Activated CD4-positive, alpha-beta T cell treated with anti-CD3 and anti-CD28 coated beads, Interleukin-2, amount 10 ng/mL, durations not matched to agents 7 days and 5 days (primary cell): ENCODE measurements at regions not wholly inside any gene's neighbourhood (a gene's known extent, or its start where the extent isn't known, plus 50 kb on each side); places are given as distances from the start of the nearest gene placed in this dataset.

Experiments
- CTCF ChIA-PET: fragments of 350-600 bp; sonication (Branson Sonifier 250); formaldehyde crosslinking; loops from one replicate; lab custom pipeline; 2021; ENCODE audit warnings: antibody characterized with exemption; lab: Charles Lee
- POLR2A ChIA-PET: fragments of 350-600 bp; sonication (Branson Sonifier 250); formaldehyde crosslinking; loops from one replicate; lab custom pipeline; 2021; ENCODE audit warnings: antibody characterized with exemption; lab: Charles Lee
- DNase-seq: peaks from one replicate; pipeline ENCODE4 v3.0.0-alpha.2; 2020
- H3K27ac Mint-ChIP-seq: one replicate; pipeline ENCODE4 v1.8.0; 2021; ENCODE audit warnings: mild to moderate bottlenecking, moderate library complexity, mixed read lengths
- H3K27me3 Mint-ChIP-seq: one replicate; pipeline ENCODE4 v1.8.0; 2021; ENCODE audit warnings: mixed read lengths
- H3K36me3 Mint-ChIP-seq: one replicate; pipeline ENCODE4 v1.8.0; 2021; ENCODE audit warnings: low read depth, mixed read lengths
- H3K4me1 Mint-ChIP-seq: one replicate; pipeline ENCODE4 v1.8.0; 2021; ENCODE audit warnings: mixed read lengths
- H3K4me3 Mint-ChIP-seq: one replicate; pipeline ENCODE4 v1.8.0; 2021; ENCODE audit warnings: mild to moderate bottlenecking, moderate library complexity, mixed read lengths
- H3K9me3 Mint-ChIP-seq: one replicate; pipeline ENCODE4 v1.8.0; 2021; ENCODE audit warnings: mixed read lengths

GRCh38 chr21:39098696-39099200 lies 84.5 kb downstream of the PSMG1 start:
- Mint-ChIP-seq H3K36me3 (no peaks in the 10 kb centered on the region), H3K27ac (no peak overlapping the region), H3K4me3 (no peak overlapping the region), H3K27me3 (peaks cover 8% of the 10 kb centered on the region), H3K4me1 (no peaks in the 10 kb centered on the region), H3K9me3 (no peaks in the 10 kb centered on the region)
- ChIA-PET CTCF (no interaction called here), POLR2A (no interaction called here)
- no peak for DNase-seq

- Mint-ChIP-seq H3K4me1 (no peaks in the 10 kb centered on the region), H3K27ac (no peak overlapping the region)
- CTCF ChIA-PET = no interaction called here
These were observed 85.3 kb downstream of the PSMG1 start for GRCh38 chr21:39097981-39098380.

GRCh38 chr21:39097335-39097861 lies 85.9 kb downstream of the PSMG1 start:
- Mint-ChIP-seq H3K36me3 (no peaks in the 10 kb centered on the region), H3K9me3 (no peaks in the 10 kb centered on the region), H3K4me1 (no peaks in the 10 kb centered on the region), H3K4me3 (no peak overlapping the region), H3K27ac (no peak overlapping the region), H3K27me3 (peaks cover 3% of the 10 kb centered on the region)
- DNase-seq = no peak
- POLR2A ChIA-PET = no interaction called here
- CTCF ChIA-PET = no interaction called here

More at GRCh38 chr21:39097981-39098380, 85.3 kb downstream of the PSMG1 start:
- H3K4me3 Mint-ChIP-seq = no peak overlapping the region
- POLR2A ChIA-PET = no interaction called here
- DNase-seq = no peak
- H3K27me3 Mint-ChIP-seq = peaks cover 3% of the 10 kb centered on the region
- H3K36me3 Mint-ChIP-seq = no peaks in the 10 kb centered on the region
- no peaks in the 10 kb centered on the region for H3K9me3 Mint-ChIP-seq

- no peaks in the 10 kb centered on the region for H3K9me3 Mint-ChIP-seq
These were observed 86.5 kb downstream of the PSMG1 start for GRCh38 chr21:39096754-39097153.

GRCh38 chr21:39095681-39096080 lies 87.6 kb downstream of the PSMG1 start:
- ChIA-PET CTCF (no interaction called here), POLR2A (no interaction called here)
- Mint-ChIP-seq H3K27me3 (no peaks in the 10 kb centered on the region), H3K36me3 (no peaks in the 10 kb centered on the region), H3K4me1 (no peaks in the 10 kb centered on the region), H3K9me3 (no peaks in the 10 kb centered on the region), H3K4me3 (no peak overlapping the region), H3K27ac (no peak overlapping the region)
- DNase-seq = no peak

More at GRCh38 chr21:39096754-39097153, 86.5 kb downstream of the PSMG1 start:
- H3K4me3 Mint-ChIP-seq = no peak overlapping the region
- H3K4me1 Mint-ChIP-seq = no peaks in the 10 kb centered on the region
- H3K27ac Mint-ChIP-seq = no peak overlapping the region
- DNase-seq = no peak
- no peaks in the 10 kb centered on the region for H3K36me3 Mint-ChIP-seq
- peaks cover 3% of the 10 kb centered on the region for H3K27me3 Mint-ChIP-seq
- CTCF ChIA-PET = no interaction called here
- POLR2A ChIA-PET = no interaction called here

GRCh38 chr21:39094847-39095579 lies 88.2 kb downstream of the PSMG1 start:
- Mint-ChIP-seq H3K9me3 (no peaks in the 10 kb centered on the region), H3K4me1 (no peaks in the 10 kb centered on the region), H3K27ac (no peak overlapping the region), H3K27me3 (no peaks in the 10 kb centered on the region), H3K36me3 (no peaks in the 10 kb centered on the region), H3K4me3 (no peak overlapping the region)
- ChIA-PET POLR2A (no interaction called here), CTCF (no interaction called here)
- DNase-seq = no peak

GRCh38 chr21:39094087-39094780 lies 89.0 kb downstream of the PSMG1 start:
- no peak overlapping the region for H3K27ac Mint-ChIP-seq
- H3K4me1 Mint-ChIP-seq = no peaks in the 10 kb centered on the region
- no peaks in the 10 kb centered on the region for H3K9me3 Mint-ChIP-seq
- H3K4me3 Mint-ChIP-seq = no peak overlapping the region
- H3K36me3 Mint-ChIP-seq = no peaks in the 10 kb centered on the region
- H3K27me3 Mint-ChIP-seq = no peaks in the 10 kb centered on the region
- ChIA-PET CTCF (interaction anchor here (1.3 kb wide), 1 partner anchor 10 kb away, joined by 3 read pairs; no protein-coding TSS in a partner anchor), POLR2A (no interaction called here)
- DNase-seq = no peak

- POLR2A ChIA-PET = no interaction called here
- no peaks in the 10 kb centered on the region for H3K36me3 Mint-ChIP-seq
- no peaks in the 10 kb centered on the region for H3K9me3 Mint-ChIP-seq
- CTCF ChIA-PET = interaction anchor here (1.3 kb wide), 1 partner anchor 9 kb away, joined by 3 read pairs; no protein-coding TSS in a partner anchor
- DNase-seq = no peak
- H3K4me3 Mint-ChIP-seq = no peak overlapping the region
- H3K27me3 Mint-ChIP-seq = no peaks in the 10 kb centered on the region
- no peak overlapping the region for H3K27ac Mint-ChIP-seq
- no peaks in the 10 kb centered on the region for H3K4me1 Mint-ChIP-seq
These were observed 89.7 kb downstream of the PSMG1 start for GRCh38 chr21:39093526-39093925.

GRCh38 chr21:39088831-39089380 lies 94.3 kb downstream of the PSMG1 start:
- Mint-ChIP-seq H3K9me3 (no peaks in the 10 kb centered on the region), H3K36me3 (no peaks in the 10 kb centered on the region), H3K27ac (no peak overlapping the region), H3K4me1 (no peaks in the 10 kb centered on the region), H3K4me3 (no peak overlapping the region), H3K27me3 (no peaks in the 10 kb centered on the region)
- DNase-seq = no peak
- POLR2A ChIA-PET = no interaction called here
- CTCF ChIA-PET = no interaction called here

GRCh38 chr21:39088031-39088370 lies 95.2 kb downstream of the PSMG1 start:
- ChIA-PET POLR2A (no interaction called here), CTCF (no interaction called here)
- Mint-ChIP-seq H3K4me1 (no peaks in the 10 kb centered on the region), H3K9me3 (no peaks in the 10 kb centered on the region), H3K36me3 (no peaks in the 10 kb centered on the region), H3K27ac (no peak overlapping the region), H3K27me3 (no peaks in the 10 kb centered on the region), H3K4me3 (no peak overlapping the region)
- no peak for DNase-seq

GRCh38 chr21:39087238-39088030 lies 95.8 kb downstream of the PSMG1 start:
- no peak overlapping the region for H3K4me3 Mint-ChIP-seq
- ChIA-PET CTCF (no interaction called here), POLR2A (no interaction called here)
- no peak for DNase-seq
- H3K27ac Mint-ChIP-seq = no peak overlapping the region
- H3K4me1 Mint-ChIP-seq = no peaks in the 10 kb centered on the region
- no peaks in the 10 kb centered on the region for H3K27me3 Mint-ChIP-seq
- no peaks in the 10 kb centered on the region for H3K36me3 Mint-ChIP-seq
- H3K9me3 Mint-ChIP-seq = no peaks in the 10 kb centered on the region

GRCh38 chr21:39086547-39086946 lies 96.7 kb downstream of the PSMG1 start:
- ChIA-PET CTCF (no interaction called here), POLR2A (no interaction called here)
- no peak overlapping the region for H3K27ac Mint-ChIP-seq
- no peak for DNase-seq
- no peaks in the 10 kb centered on the region for H3K9me3 Mint-ChIP-seq
- H3K27me3 Mint-ChIP-seq = peaks cover 3% of the 10 kb centered on the region
- no peaks in the 10 kb centered on the region for H3K36me3 Mint-ChIP-seq
- no peaks in the 10 kb centered on the region for H3K4me1 Mint-ChIP-seq
- H3K4me3 Mint-ChIP-seq = no peak overlapping the region
